Adrenal gland (tissue), 5 donors: ENCODE measurements at regions not wholly inside any gene's neighbourhood (a gene's known extent, or its start where the extent isn't known, plus 50 kb on each side); places are given as distances from the start of the nearest gene placed in this dataset.

ENCODE experiments used
- CTCF ChIP-seq, 6 experiments: fragments of 450-650 bp in 4 of 6; fragments of 200-600 bp in 2 of 6; sonication (generic) in 1 of 6; IDR thresholded peaks; 1 replicate in 5 of 6; 2 replicates in 1 of 6; pipeline versions ENCODE4 v1.5.1 to v1.8.0; 2016 to 2021; ENCODE audit warnings: antibody characterized with exemption in 6 of 6, mild to moderate bottlenecking in 2 of 6, moderate library complexity in 1 of 6
- POLR2A ChIP-seq, 2 donors: fragments of 450-650 bp; IDR thresholded peaks; one replicate each; pipeline ENCODE4 v1.6.1; 2017; ENCODE audit warnings: antibody characterized with exemption in 2 of 2, mild to moderate bottlenecking in 2 of 2, moderate library complexity in 1 of 2
- donor health status: DM: no; HTN: no; CAD: no.

GRCh38 chr20:62581308-62581707 is 61.0 kb upstream of the SLCO4A1 start:
- TF ChIP-seq CTCF (IDR thresholded peaks at IDR 0.05) (no peak), POLR2A (IDR thresholded peaks at IDR 0.05) (no peak)
